ENCODE measurements at regions not wholly inside any gene's neighbourhood (a gene's known extent, or its start where the extent isn't known, plus 50 kb on each side); places are given as distances from the start of the nearest gene placed in this dataset.

- no peak for TF ChIP-seq CTCF (IDR thresholded peaks at IDR 0.05)
- TF ChIP-seq POLR2A (IDR thresholded peaks at IDR 0.05): no peak
These were observed 163.5 kb upstream of the CDH11 start for GRCh38 chr16:65285128-65286048.

Measured in uterus (tissue), 2 donors.